ENCODE measurements at regions not wholly inside any gene's neighbourhood (a gene's known extent, or its start where the extent isn't known, plus 50 kb on each side); places are given as distances from the start of the nearest gene placed in this dataset.

- TF ChIP-seq CTCF (tag by site-specific recombination; IDR thresholded peaks at IDR 0.05): no peak
- TF ChIP-seq ZNF174 (tag by site-specific recombination; IDR thresholded peaks at IDR 0.05): no peak
- no peak for TF ChIP-seq HIC1 (tag by site-specific recombination; IDR thresholded peaks at IDR 0.05)
- no peak for TF ChIP-seq ZNF202 (tag by site-specific recombination; IDR thresholded peaks at IDR 0.05; ENCODE audit: borderline replicate concordance)
- no peak for TF ChIP-seq ZFP3 (tag by site-specific recombination; IDR thresholded peaks at IDR 0.05; ENCODE audit: low read depth)
- TF ChIP-seq ELK4 (IDR thresholded peaks at IDR 0.05; ENCODE audit: borderline replicate concordance, low read depth, low read length): no peak
- TF ChIP-seq ZNF146 (tag by site-specific recombination; IDR thresholded peaks at IDR 0.05): no peak
These were observed 260.1 kb downstream of the BTBD3 start for GRCh38 chr20:12177657-12178293.
